ENCODE measurements at regions not wholly inside any gene's neighbourhood (a gene's known extent, or its start where the extent isn't known, plus 50 kb on each side); places are given as distances from the start of the nearest gene placed in this dataset.
"Not testable (repeated sequence)": the region's sequence is repeated elsewhere in the genome, so short reads cannot be mapped to it uniquely, and the experiment has no call there.

GRCh38 chr5:66367814-66368541 lies 223.9 kb downstream of the SREK1 start:
- H3K27me3 ChIP-seq = no peaks in the 10 kb centered on the region
- no peak overlapping the region for H3K27ac ChIP-seq
- no peak for TF ChIP-seq CTCF (IDR thresholded peaks at IDR 0.05)
- H3K4me3 ChIP-seq = no peak overlapping the region
- H3K4me1 ChIP-seq = no peaks in the 10 kb centered on the region
- intact Hi-C loops (cut with DNase I; ENCODE audit: low total_unique reads) = no loop called here
- H3K36me3 ChIP-seq = no peaks in the 10 kb centered on the region
- no peaks in the 10 kb centered on the region for H3K9me3 ChIP-seq
- no peak for DNase-seq

- intact Hi-C loops (cut with DNase I; ENCODE audit: low total_unique reads) = no loop called here
- TF ChIP-seq CTCF (IDR thresholded peaks at IDR 0.05) = no peak
- H3K4me3 ChIP-seq = no peak overlapping the region
Measured at GRCh38 chr5:66368811-66369210, 224.7 kb downstream of the SREK1 start.

GRCh38 chr5:66377747-66378146 lies 218.4 kb upstream of the MAST4 start:
- Histone ChIP-seq H3K9me3 (peaks cover 0 to 3% (median 0%) of the 10 kb centered on the region in 3 donors), H3K27me3 (no peaks in the 10 kb centered on the region), H3K4me3 (no peak overlapping the region), H3K36me3 (no peaks in the 10 kb centered on the region), H3K4me1 (no peaks in the 10 kb centered on the region), H3K27ac (no peak overlapping the region)
- no peak for DNase-seq
- TF ChIP-seq CTCF (IDR thresholded peaks at IDR 0.05) = no peak
- intact Hi-C loops (cut with DNase I; ENCODE audit: low total_unique reads) = no loop called here

More at GRCh38 chr5:66368811-66369210, 224.7 kb downstream of the SREK1 start:
- no peaks in the 10 kb centered on the region for H3K4me1 ChIP-seq
- H3K27ac ChIP-seq = no peak overlapping the region
- no peak for DNase-seq
- no peaks in the 10 kb centered on the region for H3K9me3 ChIP-seq
- H3K36me3 ChIP-seq = no peaks in the 10 kb centered on the region
- no peaks in the 10 kb centered on the region for H3K27me3 ChIP-seq

- Histone ChIP-seq H3K27ac (no peak overlapping the region), H3K36me3 (no peaks in the 10 kb centered on the region), H3K27me3 (no peaks in the 10 kb centered on the region), H3K4me1 (no peaks in the 10 kb centered on the region), H3K9me3 (peaks cover 0 to 3% (median 0%) of the 10 kb centered on the region in 3 donors), H3K4me3 (no peak overlapping the region)
- intact Hi-C loops (cut with DNase I; ENCODE audit: low total_unique reads) = no loop called here
- no peak for TF ChIP-seq CTCF (IDR thresholded peaks at IDR 0.05)
- no peak for DNase-seq
Measured at GRCh38 chr5:66378407-66378806, 217.8 kb upstream of the MAST4 start.

- intact Hi-C loops (cut with DNase I; ENCODE audit: low total_unique reads) = no loop called here
- H3K27me3 ChIP-seq = no peaks in the 10 kb centered on the region
- TF ChIP-seq CTCF (IDR thresholded peaks at IDR 0.05) = no peak
- H3K4me3 ChIP-seq = no peak overlapping the region
- H3K27ac ChIP-seq = no peak overlapping the region
- DNase-seq = no peak
- peaks cover 0 to 3% (median 0%) of the 10 kb centered on the region in 3 donors for H3K9me3 ChIP-seq
- no peaks in the 10 kb centered on the region for H3K36me3 ChIP-seq
- H3K4me1 ChIP-seq = no peaks in the 10 kb centered on the region
Measured at GRCh38 chr5:66382152-66382551, 214.0 kb upstream of the MAST4 start.

GRCh38 chr5:66405145-66405544 lies 191.0 kb upstream of the MAST4 start:
- DNase-seq; H3K9me3 ChIP-seq; H3K4me3 ChIP-seq; H3K36me3 ChIP-seq; H3K27ac ChIP-seq; intact Hi-C loops (cut with DNase I; ENCODE audit: low total_unique reads); H3K27me3 ChIP-seq; H3K4me1 ChIP-seq: not testable (repeated sequence)
